Vagina (tissue), 2 donors: ENCODE measurements at regions not wholly inside any gene's neighbourhood (a gene's known extent, or its start where the extent isn't known, plus 50 kb on each side); places are given as distances from the start of the nearest gene placed in this dataset.

Experiments
- POLR2A ChIP-seq, 2 donors: fragments of 450-650 bp; IDR thresholded peaks; one replicate each; pipeline ENCODE4 v1.6.1; 2017; ENCODE audit warnings: antibody characterized with exemption in 2 of 2, mild to moderate bottlenecking in 2 of 2, moderate library complexity in 2 of 2
- POLR2AphosphoS5 ChIP-seq, 2 donors: sonication (generic); formaldehyde crosslinking; IDR thresholded peaks; one replicate each; pipeline ENCODE4 v1.9.0; 2017; ENCODE audit warnings: antibody characterized with exemption in 2 of 2, mild to moderate bottlenecking in 2 of 2, low read depth in 1 of 2; ENCODE audit not compliant: insufficient read depth in 1 of 2
- TF ChIP-seq, protein P1 (sequence below), 3 experiments: fragments of 450-650 bp in 2 of 3; fragments of 200-600 bp in 1 of 3; sonication (generic) in 1 of 3; IDR thresholded peaks; one replicate each; pipeline ENCODE4 v1.5.1; 2017 to 2019; ENCODE audit warnings: antibody characterized with exemption in 3 of 3, mild to moderate bottlenecking in 2 of 3, moderate library complexity in 2 of 3

DNA sequence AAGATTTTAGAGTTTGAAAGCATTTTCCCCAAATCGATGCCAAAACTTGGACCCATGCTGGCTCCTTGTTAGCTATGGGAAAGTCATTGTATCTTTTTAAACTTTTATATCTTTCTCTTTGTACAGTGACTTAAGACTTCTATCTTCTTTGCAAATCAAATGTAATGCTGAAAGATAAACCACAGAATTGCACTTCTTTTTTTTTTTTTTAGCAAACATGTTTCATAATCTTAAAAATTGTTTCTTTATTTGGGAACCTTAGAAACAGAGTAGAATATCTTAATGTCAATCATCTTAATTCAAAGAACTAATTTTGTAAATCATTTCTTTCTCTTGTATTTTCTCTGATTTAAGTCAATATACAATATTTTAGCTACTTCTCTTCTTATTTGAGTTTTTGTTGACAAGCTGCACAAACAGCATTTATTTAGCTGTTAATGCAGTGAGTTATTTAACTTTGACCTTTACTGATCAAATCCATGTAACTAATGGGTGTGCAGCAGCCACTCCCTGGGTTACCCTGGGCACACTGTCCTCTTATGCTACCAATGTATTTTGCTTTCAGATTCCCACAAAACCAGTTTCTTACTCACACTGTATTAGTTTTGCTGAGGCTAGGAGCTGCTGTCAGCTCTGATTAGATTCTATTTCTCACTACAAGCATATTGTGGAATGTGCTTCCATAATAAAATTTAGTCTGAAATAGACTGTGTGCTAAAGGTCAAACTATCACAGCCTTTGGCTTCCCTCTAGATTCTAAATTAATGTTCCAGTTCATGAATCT is 279.6 kb downstream of the ADGB start:
- TF ChIP-seq, protein P1, sequence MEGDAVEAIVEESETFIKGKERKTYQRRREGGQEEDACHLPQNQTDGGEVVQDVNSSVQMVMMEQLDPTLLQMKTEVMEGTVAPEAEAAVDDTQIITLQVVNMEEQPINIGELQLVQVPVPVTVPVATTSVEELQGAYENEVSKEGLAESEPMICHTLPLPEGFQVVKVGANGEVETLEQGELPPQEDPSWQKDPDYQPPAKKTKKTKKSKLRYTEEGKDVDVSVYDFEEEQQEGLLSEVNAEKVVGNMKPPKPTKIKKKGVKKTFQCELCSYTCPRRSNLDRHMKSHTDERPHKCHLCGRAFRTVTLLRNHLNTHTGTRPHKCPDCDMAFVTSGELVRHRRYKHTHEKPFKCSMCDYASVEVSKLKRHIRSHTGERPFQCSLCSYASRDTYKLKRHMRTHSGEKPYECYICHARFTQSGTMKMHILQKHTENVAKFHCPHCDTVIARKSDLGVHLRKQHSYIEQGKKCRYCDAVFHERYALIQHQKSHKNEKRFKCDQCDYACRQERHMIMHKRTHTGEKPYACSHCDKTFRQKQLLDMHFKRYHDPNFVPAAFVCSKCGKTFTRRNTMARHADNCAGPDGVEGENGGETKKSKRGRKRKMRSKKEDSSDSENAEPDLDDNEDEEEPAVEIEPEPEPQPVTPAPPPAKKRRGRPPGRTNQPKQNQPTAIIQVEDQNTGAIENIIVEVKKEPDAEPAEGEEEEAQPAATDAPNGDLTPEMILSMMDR (IDR thresholded peaks at IDR 0.05) = no peak
- TF ChIP-seq POLR2AphosphoS5 (IDR thresholded peaks at IDR 0.05; ENCODE audit: insufficient read depth in 1 of 2, low read depth in 1 of 2) = no peak
- no peak for TF ChIP-seq POLR2A (IDR thresholded peaks at IDR 0.05)
